Endothelial cell of umbilical vein (primary cell): ENCODE measurements at regions not wholly inside any gene's neighbourhood (a gene's known extent, or its start where the extent isn't known, plus 50 kb on each side); places are given as distances from the start of the nearest gene placed in this dataset.

Source experiments
- BruUV-seq: library from RNA; stranded (reverse); fragments of 400-500 nt; replicated peaks from 2 replicates; lab custom pipeline; 2021; lab: Mats Ljungman, UMichigan
- CTCF ChIA-PET: fragments of 300-600, 350-600 bp; sonication (Branson Sonifier 250); formaldehyde crosslinking; loops from one replicate; lab custom pipeline; 2021; ENCODE audit warnings: antibody characterized with exemption, inconsistent platforms; lab: Charles Lee
- POLR2A ChIA-PET: fragments of 300-600, 350-600 bp; sonication (Branson Sonifier 250); formaldehyde crosslinking; loops from one replicate; lab custom pipeline; 2021; ENCODE audit warnings: antibody characterized with exemption, inconsistent platforms; lab: Charles Lee
- DNase-seq: peaks from one replicate; pipeline ENCODE4 v3.0.0-alpha.2; 2011; ENCODE audit warnings: low read depth, low spot score
- FAIRE-seq: peaks from 2 replicates; lab custom pipeline; 2011; peaks lifted over from hg19 to GRCh38; lab: Jason Lieb, UNC
- H2AFZ ChIP-seq: 2 replicates; pipeline ENCODE4 v1.6.0; 2012; ENCODE audit warnings: low read depth, low read length, control low read depth, inconsistent platforms
- H3K27ac ChIP-seq: 2 replicates; pipeline ENCODE4 v1.5.1; 2011; ENCODE audit warnings: low read depth, mild to moderate bottlenecking, control low read depth, low read length, moderate library complexity; ENCODE audit not compliant: insufficient read depth
- H3K27me3 ChIP-seq, 2 experiments: 2 replicates each; pipeline versions ENCODE4 v1.6.0 to v1.6.1; 2011; ENCODE audit warnings: low read length in 2 of 2, mixed read lengths in 1 of 2; ENCODE audit not compliant: control insufficient read depth in 2 of 2, insufficient read depth in 2 of 2
- H3K36me3 ChIP-seq, 2 experiments: 2 replicates in 1 of 2; 3 replicates in 1 of 2; pipeline ENCODE4 v1.5.1; 2011; ENCODE audit warnings: low read length in 2 of 2, mild to moderate bottlenecking in 1 of 2, moderate library complexity in 1 of 2; ENCODE audit not compliant: control insufficient read depth in 2 of 2, insufficient read depth in 2 of 2; ENCODE audit errors: extremely low read depth in 1 of 2
- H3K4me1 ChIP-seq: 3 replicates; pipeline ENCODE4 v1.5.1; 2011; ENCODE audit warnings: mild to moderate bottlenecking, low read length; ENCODE audit not compliant: control insufficient read depth, insufficient read depth; ENCODE audit errors: extremely low read depth
- H3K4me2 ChIP-seq: 2 replicates; pipeline ENCODE4 v1.6.1; 2011; ENCODE audit warnings: low read length, control low read depth, mixed read lengths; ENCODE audit not compliant: insufficient read depth
- H3K4me3 ChIP-seq, 3 experiments: fragments of 200-600 bp in 1 of 3; sonication (generic), shearing (Covaris generic) in 1 of 3; replicated peaks in 1 of 3; 2 replicates each; pipeline ENCODE4 v1.5.1; 2011 to 2016; ENCODE audit warnings: control low read depth in 3 of 3, low read length in 3 of 3, mild to moderate bottlenecking in 2 of 3, inconsistent platforms in 1 of 3, low read depth in 1 of 3, moderate library complexity in 1 of 3; ENCODE audit not compliant: insufficient read depth in 1 of 3
- H3K79me2 ChIP-seq: 2 replicates; pipeline ENCODE4 v1.6.0; 2012; ENCODE audit warnings: low read length, inconsistent platforms; ENCODE audit not compliant: control insufficient read depth, insufficient read depth
- H3K9ac ChIP-seq: replicated peaks from 2 replicates; pipeline ENCODE3; 2011; ENCODE audit warnings: low read length, control low read depth; ENCODE audit not compliant: insufficient read depth; ENCODE audit errors: extremely low read depth
- H3K9me1 ChIP-seq: replicated peaks from 3 replicates; pipeline ENCODE4 v1.6.0; 2011; ENCODE audit warnings: mild to moderate bottlenecking, low read length; ENCODE audit not compliant: control insufficient read depth, insufficient read depth; ENCODE audit errors: extremely low read depth
- H3K9me3 ChIP-seq: replicated peaks from 2 replicates; pipeline ENCODE4 v1.5.1; 2012; ENCODE audit warnings: low read length, inconsistent platforms; ENCODE audit not compliant: control insufficient read depth, insufficient read depth
- H4K20me1 ChIP-seq: replicated peaks from 2 replicates; pipeline ENCODE3; 2011; ENCODE audit warnings: mild to moderate bottlenecking, low read length; ENCODE audit not compliant: control insufficient read depth, insufficient read depth; ENCODE audit errors: extremely low read depth
- CTCF ChIP-seq, 2 donors: IDR thresholded peaks; 1 replicate in 1 of 2; 2 replicates in 1 of 2; pipeline ENCODE4 v1.5.1; 2011; ENCODE audit warnings: low read length in 2 of 2, mild to moderate bottlenecking in 2 of 2, moderate library complexity in 2 of 2, control low read depth in 1 of 2, inconsistent platforms in 1 of 2, low read depth in 1 of 2; ENCODE audit not compliant: insufficient read depth in 1 of 2; ENCODE audit errors: extremely low read depth in 1 of 2
- EZH2 ChIP-seq: IDR thresholded peaks from 2 replicates; pipeline ENCODE4 v1.6.1; 2012; ENCODE audit warnings: borderline replicate concordance, low read depth, mild to moderate bottlenecking, moderate library complexity, low read length, inconsistent platforms; ENCODE audit not compliant: severe bottlenecking
- FOS ChIP-seq: IDR thresholded peaks from 2 replicates; pipeline ENCODE4 v1.6.1; 2011; ENCODE audit warnings: mild to moderate bottlenecking, low read length, moderate library complexity, borderline replicate concordance; ENCODE audit not compliant: insufficient read depth
- GATA2 ChIP-seq: IDR thresholded peaks from 2 replicates; pipeline ENCODE4 v1.7.0; 2011; ENCODE audit warnings: low read depth, mild to moderate bottlenecking, moderate library complexity, mixed read lengths, low read length; ENCODE audit not compliant: insufficient read length, insufficient read depth
- JUN ChIP-seq: IDR thresholded peaks from 2 replicates; pipeline ENCODE4 v1.6.1; 2011; ENCODE audit warnings: borderline replicate concordance, low read depth; ENCODE audit not compliant: insufficient read length, insufficient read depth
- MAX ChIP-seq: IDR thresholded peaks from 2 replicates; pipeline ENCODE4 v1.6.1; 2011; ENCODE audit not compliant: insufficient read depth, insufficient read length
- MYC ChIP-seq: IDR thresholded peaks from one replicate; pipeline ENCODE4 v1.6.1; 2011; ENCODE audit warnings: mild to moderate bottlenecking, low read depth, low read length
- POLR2A ChIP-seq: IDR thresholded peaks from 2 replicates; pipeline ENCODE4 v1.6.1; 2012; ENCODE audit warnings: low read depth, mild to moderate bottlenecking, control low read depth, low read length
- POLR2AphosphoS5 ChIP-seq: IDR thresholded peaks from 2 replicates; pipeline ENCODE4 v1.6.1; 2012; ENCODE audit warnings: low read depth, mild to moderate bottlenecking, control low read depth, low read length, moderate library complexity; ENCODE audit not compliant: insufficient read depth
- dilution Hi-C: fragments of 300-500 bp; cut with MboI; formaldehyde crosslinking; loops from one replicate; pipeline ENCODE4 v1.15.0; 2019; ENCODE audit warnings: low sequenced_read_pairs; ENCODE audit not compliant: extremely low pct_ligation_motif_present
- intact Hi-C: fragments of 100-400 bp; cut with micrococcal nuclease; formaldehyde crosslinking; loops from one replicate; pipeline ENCODE4 v1.10.0; 2022

GRCh38 chr10:110358278-110358677, 53.6 kb upstream of the SMNDC1 start:
- no peak for DNase-seq
- TF ChIP-seq JUN (no peak), GATA2 (no peak), MYC (no peak), POLR2AphosphoS5 (no peak), EZH2 (no peak), CTCF (IDR thresholded peaks at IDR 0.05; ENCODE audit: extremely low read depth in 1 of 2, insufficient read depth in 1 of 2, low read depth in 1 of 2, low read length in 2 of 2) (no peak), MAX (no peak), FOS (no peak), POLR2A (no peak)
- Histone ChIP-seq H4K20me1 (no peaks in the 10 kb centered on the region), H3K4me2 (no peak overlapping the region), H3K4me3 (no peak overlapping the region), H3K36me3 (no peaks in the 10 kb centered on the region), H3K9me1 (no peaks in the 10 kb centered on the region), H3K27ac (no peak overlapping the region), H3K9me3 (no peaks in the 10 kb centered on the region), H3K27me3 (no peaks in the 10 kb centered on the region), H3K4me1 (peaks cover 18% of the 10 kb centered on the region), H2AFZ (no peak overlapping the region), H3K9ac (no peak overlapping the region), H3K79me2 (no peaks in the 10 kb centered on the region)
- dilution Hi-C loops (loop anchor here (10.0 kb wide), 1 partner anchor 207 kb away; the partner anchor contains the start of gene SMC3), intact Hi-C loops (no loop called here)
- FAIRE-seq = no peak
- ChIA-PET POLR2A (no interaction called here), CTCF (no interaction called here)
- no TSS peak for BruUV-seq
